ENCODE measurements at regions not wholly inside any gene's neighbourhood (a gene's known extent, or its start where the extent isn't known, plus 50 kb on each side); places are given as distances from the start of the nearest gene placed in this dataset.
"Not testable (repeated sequence)": the region's sequence is repeated elsewhere in the genome, so short reads cannot be mapped to it uniquely, and the experiment has no call there.

DNA sequence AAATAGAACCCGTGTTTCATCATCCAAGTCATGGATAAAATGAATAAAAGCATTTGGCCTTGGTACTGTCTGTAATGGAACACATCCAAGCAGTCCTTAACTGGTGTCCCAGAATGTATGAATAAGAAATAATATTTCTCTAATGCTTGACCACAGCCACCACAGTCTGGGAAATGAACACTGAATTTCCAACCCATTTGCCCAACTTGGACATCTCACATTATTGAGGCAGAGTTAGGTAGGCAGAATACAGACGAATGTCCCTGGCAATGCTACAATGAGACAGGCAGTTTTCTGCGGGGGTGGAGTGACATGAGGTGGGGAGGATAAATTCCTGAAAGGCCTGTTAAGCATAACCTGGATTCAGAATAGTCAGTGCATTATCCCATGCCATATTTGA lies 245.7 kb downstream of the ZIC1 start:
- no peak for DNase-seq (ENCODE audit: missing footprints)
- no peak for ATAC-seq
- intact Hi-C loops (cut with DNase I) = loop anchor here (10.0 kb wide), 1 partner anchor 100 kb away; no protein-coding TSS in a partner anchor

DNA sequence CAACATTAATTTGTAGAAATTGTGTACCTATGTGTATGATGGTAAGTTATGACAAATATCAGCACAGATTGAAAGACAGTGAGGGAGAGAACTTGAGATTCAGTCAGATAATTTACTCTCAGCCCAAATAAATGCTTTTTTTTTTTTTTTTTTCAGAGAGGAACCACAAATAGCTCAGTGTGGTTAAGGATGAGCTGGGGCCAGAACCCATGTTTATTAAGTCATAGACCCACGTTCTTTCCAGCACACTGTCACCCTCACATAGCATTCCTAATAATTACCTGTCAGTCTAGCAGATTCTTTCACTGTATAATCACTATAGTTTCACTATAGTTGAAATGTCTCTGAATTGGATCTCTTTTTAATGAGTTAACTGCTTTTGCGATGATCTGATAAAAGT lies 246.1 kb downstream of the ZIC1 start:
- no peak for ATAC-seq
- DNase-seq (ENCODE audit: missing footprints) = no peak
- intact Hi-C loops (cut with DNase I) = loop anchor here (10.0 kb wide), 1 partner anchor 100 kb away; no protein-coding TSS in a partner anchor

DNA sequence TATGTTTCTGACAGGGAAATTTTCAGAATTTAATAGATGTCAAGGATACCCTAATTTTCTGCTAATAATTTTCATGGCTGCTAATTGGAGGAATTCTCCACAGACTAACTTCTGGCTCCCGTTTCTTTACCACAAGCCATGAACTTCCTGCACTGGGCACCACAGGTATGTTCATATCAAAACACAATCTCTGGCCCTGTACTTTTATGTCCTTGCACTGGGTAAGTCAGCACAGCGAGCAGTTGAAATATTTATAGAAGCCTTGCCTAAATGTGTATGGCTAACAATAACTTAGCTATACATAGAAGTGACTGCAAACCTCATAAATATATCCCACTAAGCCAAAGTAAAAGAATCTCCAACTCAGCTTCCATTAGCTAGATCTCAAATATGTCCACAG lies 246.9 kb downstream of the ZIC1 start:
- ATAC-seq = no peak

DNA sequence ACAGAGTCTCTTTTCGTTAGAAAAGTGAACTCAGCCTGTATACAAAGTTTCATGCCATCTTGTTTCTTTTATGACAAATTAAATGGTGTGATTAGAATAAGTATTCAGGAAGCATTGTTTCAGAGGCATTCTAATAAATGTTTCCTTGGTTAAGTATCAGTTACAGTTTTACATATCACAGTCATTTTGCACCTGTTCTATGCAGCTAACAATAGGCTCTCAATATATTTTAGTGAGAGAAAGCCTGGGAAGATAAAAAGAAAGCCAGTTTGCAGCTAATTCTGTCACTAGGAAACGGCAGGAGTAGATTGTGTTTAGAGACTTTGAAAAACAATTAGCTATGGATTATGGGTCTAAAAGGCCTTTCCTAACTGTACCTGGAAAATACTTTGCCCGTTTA lies 252.8 kb downstream of the ZIC1 start:
- no peak for DNase-seq (ENCODE audit: missing footprints)
- ATAC-seq = no peak
- intact Hi-C loops (cut with DNase I) = no loop called here

More for the DNA sequence above, 246.9 kb downstream of the ZIC1 start:
- no peak for DNase-seq (ENCODE audit: missing footprints)
- intact Hi-C loops (cut with DNase I) = loop anchor here (10.0 kb wide), 1 partner anchor 99 kb away; no protein-coding TSS in a partner anchor

DNA sequence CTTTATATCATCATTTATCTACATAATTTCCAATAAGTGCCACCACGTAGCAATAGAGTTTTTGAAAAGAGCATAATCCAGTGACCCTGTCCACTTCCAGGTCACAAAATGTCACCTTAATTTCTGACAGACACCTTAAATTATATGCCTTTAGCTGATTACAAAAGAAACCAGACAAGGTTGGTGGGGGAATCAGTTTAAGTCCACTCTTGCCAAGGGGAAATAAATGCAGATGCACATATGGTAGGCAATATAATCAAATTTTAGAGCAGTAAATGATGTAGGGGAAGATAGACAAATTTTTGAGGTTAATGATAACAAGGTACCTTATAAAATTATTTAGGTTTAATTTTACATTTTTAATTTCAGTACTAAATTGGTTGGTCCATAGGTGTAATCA lies 253.5 kb downstream of the ZIC1 start:
- intact Hi-C loops (cut with DNase I) = no loop called here
- DNase-seq (ENCODE audit: missing footprints) = no peak
- no peak for ATAC-seq

GRCh38 chr3:147669077-147669476 lies 259.9 kb downstream of the ZIC1 start:
- intact Hi-C loops (cut with DNase I) = no loop called here
- DNase-seq (ENCODE audit: missing footprints) (no peak), ATAC-seq (no peak)

DNA sequence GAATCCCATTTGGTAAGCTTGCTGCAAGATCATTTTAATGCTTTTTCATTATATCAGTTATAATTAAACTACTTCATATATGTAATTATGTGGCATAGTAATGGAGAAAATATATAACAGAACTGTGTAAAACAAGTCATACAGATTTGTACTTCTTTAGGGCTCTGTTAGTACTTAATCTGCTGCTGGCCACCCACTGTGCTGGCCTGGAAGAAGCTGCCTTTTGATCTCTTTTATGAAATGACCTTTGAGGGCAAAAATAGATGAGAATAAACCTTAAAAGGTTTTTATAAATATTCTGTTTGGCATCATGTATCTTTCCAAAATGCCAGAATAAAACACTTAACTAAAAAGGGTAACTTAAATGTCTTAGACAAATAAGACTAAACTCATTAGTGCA lies 262.9 kb downstream of the ZIC1 start:
- no peak for DNase-seq (ENCODE audit: missing footprints)
- no peak for ATAC-seq
- intact Hi-C loops (cut with DNase I) = no loop called here

DNA sequence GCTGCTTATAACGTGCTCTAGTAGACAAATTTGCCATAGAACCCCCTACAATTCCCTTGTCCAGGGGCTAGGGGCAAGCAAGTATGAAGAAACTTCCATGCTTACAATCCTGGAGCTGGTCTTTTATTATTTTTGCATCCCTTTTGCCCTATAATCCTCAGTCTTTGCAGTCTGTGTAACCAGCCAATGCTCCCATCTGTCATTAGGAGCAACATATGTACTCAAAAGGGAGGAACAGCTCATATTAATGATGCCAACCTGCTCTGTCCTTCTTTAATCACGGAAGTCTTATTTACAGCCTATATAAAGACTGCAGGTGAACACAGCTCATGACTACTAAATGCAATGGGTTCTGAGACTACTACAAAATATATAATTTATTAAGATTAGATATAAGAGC lies 263.3 kb downstream of the ZIC1 start:
- ATAC-seq = no peak
- no peak for DNase-seq (ENCODE audit: missing footprints)
- intact Hi-C loops (cut with DNase I) = no loop called here

DNA sequence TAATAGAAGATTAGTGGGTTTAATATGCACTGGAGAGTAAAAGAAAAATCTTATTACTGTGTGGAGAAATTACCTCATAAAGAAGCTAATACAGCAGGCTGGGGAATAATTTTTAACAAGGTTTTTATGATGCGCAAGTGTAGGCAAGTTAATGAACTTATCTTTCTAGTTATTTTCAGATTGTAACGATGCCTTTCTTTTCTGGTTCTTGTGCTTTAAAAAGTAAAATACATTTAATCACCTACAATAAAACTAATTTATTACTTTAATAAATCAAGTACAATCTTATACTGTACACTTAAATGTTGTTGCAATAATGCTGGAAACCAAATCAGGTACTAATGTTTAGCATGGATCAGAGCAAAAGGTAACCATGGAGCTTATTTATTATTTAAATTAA lies 266.6 kb downstream of the ZIC1 start:
- ATAC-seq (no peak), DNase-seq (ENCODE audit: missing footprints) (no peak)
- intact Hi-C loops (cut with DNase I) = no loop called here

GRCh38 chr3:147680837-147681483 lies 271.8 kb downstream of the ZIC1 start:
- peak; percentile 83 for DNase-seq (ENCODE audit: missing footprints)
- intact Hi-C loops (cut with DNase I) = no loop called here
- peak; percentile 99 for ATAC-seq

GRCh38 chr3:147688868-147689267 lies 279.7 kb downstream of the ZIC1 start:
- DNase-seq (ENCODE audit: missing footprints) (no peak), ATAC-seq (no peak)
- intact Hi-C loops (cut with DNase I) = no loop called here

DNA sequence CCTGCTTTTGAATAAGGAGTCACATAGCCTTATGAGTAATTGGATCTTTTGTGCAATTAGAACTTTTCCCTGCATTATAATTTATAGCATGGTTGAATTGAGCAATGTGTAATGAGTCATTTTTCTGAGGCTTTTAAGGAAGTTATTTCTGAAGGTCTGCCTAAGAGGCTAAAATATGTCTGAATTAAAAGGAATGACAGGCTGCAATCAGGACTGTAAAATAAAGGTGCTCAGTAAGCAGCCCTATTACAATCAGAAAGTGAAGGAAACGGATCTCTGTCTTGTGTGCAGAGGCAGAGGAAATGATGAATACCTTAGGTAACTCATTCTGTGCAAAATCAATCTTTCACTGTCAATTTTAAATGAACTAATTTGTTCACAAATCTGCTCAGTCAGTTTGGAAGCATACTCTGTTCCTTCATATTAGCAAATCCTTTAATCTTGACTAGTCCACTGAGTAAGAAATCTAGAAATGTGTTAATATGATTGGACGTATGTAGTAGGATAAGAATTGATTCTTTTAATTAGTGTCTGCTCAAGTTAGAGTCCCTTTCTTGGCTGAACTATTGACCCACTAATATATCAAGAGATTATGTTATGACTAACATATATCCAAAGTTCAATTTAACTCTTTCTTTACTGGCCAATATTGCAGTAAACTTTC lies 290.1 kb downstream of the ZIC1 start:
- intact Hi-C loops (cut with DNase I) = no loop called here
- ATAC-seq (no peak), DNase-seq (ENCODE audit: missing footprints) (no peak)

DNA sequence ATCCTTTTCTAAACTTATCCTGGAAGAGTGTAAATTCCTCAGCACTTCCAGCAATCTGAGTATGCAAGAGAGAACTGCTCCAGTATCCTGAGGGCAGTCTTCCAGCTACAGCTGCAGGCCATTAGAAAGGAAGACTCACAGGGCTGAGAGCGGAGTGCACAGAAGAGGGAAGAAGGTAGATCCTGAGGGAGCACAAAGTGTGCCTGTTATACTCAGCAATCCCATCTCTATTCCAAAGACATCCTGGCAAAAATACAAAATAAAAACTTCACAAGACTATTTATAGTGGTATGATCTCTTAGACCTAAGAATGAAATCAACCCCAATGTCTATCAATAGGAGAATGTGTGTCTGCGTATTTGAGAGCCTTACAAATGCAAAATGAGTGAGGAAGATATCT lies 292.0 kb downstream of the ZIC1 start:
- DNase-seq (ENCODE audit: missing footprints) = no peak

DNA sequence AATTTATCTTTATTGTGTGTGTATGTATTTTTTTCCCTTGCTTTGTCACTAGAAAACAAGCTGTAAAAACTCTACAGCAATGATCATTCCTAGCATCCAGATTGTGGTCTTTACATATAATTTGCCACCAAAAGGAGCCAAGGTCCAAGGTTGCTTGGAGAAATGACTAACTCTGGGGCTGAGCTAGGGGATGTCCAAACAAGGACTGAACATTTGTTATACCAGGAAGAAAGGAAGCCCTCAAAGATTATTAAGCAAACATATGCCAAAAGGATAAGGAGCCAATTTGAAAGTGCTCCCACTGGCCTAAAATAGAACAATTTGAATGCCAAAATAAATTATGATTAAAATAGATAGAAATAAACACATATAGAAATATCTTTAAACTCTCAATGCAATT lies 293.3 kb downstream of the ZIC1 start:
- intact Hi-C loops (cut with DNase I) = no loop called here
- DNase-seq (ENCODE audit: missing footprints) (no peak), ATAC-seq (no peak)

More for the DNA sequence above, 292.0 kb downstream of the ZIC1 start:
- intact Hi-C loops (cut with DNase I) = no loop called here
- peak; percentile 73 for ATAC-seq

- intact Hi-C loops (cut with DNase I) = no loop called here
- DNase-seq (ENCODE audit: missing footprints) (no peak), ATAC-seq (peak; percentile 50)
These were observed 296.5 kb downstream of the ZIC1 start for GRCh38 chr3:147705651-147706051.

GRCh38 chr3:147710753-147711152 lies 301.6 kb downstream of the ZIC1 start:
- DNase-seq (ENCODE audit: missing footprints); ATAC-seq; intact Hi-C loops (cut with DNase I): not testable (repeated sequence)

GRCh38 chr3:147712357-147712756 lies 303.2 kb downstream of the ZIC1 start:
- DNase-seq (ENCODE audit: missing footprints) (no peak), ATAC-seq (no peak)
- intact Hi-C loops (cut with DNase I) = no loop called here

DNA sequence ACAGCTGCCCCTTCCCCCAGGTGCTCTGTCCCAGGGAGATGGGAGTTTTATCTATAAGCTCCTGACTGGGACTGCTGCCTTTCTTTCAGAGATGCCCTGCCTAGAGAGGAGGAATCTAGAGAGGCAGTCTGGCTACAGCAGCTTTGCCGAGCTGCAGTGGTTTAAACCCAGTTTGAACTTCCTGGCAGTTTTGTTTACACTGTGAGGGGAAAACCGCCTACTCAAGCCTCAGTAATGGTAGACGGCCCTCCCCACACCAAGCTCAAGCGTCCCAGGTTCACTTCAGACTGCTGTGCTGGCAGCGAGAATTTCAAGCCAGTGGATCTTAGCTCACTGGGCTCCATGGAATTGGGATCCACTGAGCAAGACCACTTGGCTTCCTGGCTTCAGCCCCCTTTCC lies 303.6 kb downstream of the ZIC1 start:
- intact Hi-C loops (cut with DNase I); ATAC-seq; DNase-seq (ENCODE audit: missing footprints): not testable (repeated sequence)

DNA sequence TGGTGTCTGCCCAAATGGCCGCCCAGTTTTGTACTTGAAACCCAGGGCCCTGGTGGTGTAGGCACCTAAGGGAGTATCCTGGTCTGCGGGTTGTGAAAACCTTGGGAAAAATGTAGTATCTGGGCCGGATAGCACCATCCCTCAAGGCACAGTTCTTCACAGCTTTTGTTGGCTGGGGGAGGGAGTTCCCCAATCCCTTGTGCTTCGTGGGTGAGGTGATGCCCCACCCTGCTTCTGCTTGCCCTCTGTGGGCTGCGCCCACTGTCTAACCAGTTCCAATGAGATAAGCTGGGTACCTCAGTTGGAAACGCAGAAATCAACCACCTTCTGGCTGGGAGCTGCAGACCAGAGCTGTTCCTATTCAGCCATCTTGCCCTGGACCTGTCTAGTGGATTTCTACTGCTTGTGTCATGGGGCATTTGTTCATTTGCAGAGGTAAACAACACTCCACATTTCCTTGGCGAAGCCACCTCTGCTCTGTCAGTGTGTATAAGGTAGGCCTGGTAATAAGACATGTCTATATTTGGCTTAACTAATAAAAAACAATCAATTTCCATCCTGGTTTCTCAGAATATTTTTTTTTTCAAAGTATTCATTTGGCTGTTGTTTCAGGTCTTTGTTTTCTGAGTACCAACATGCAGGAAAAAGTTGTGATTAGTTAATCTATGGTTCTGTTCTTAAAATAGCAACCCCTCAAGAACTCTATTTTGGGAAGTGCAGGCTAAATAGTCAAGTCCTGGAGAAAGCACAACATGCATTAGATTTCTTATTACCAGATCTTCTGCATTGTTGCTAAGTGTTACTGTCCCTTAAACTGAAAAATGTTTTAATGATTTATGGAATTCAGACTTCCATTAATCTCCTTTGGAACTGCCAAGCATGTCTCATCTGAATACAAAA lies 304.3 kb downstream of the ZIC1 start:
- no peak for DNase-seq (ENCODE audit: missing footprints)
- intact Hi-C loops (cut with DNase I) = no loop called here
- ATAC-seq = no peak

DNA sequence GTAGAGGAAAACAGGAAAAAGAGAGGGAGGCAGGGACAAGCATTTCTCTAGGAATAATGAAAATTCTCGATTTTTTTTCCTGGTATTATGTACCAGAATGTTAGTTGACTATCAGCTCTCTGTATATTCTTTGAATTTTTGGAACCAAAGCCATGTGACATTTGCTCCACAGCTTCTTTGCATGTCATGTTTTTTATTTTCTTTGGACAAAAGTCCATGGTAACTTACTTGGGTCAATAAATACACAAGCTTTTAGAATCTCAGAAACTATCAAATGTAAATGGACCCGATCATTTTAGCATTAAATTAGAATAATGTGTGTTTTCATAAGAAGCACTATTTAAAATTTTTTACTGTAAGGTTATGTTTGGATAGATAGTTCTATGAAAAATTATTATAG lies 320.5 kb downstream of the ZIC1 start:
- no peak for DNase-seq (ENCODE audit: missing footprints)
- intact Hi-C loops (cut with DNase I) = no loop called here
- ATAC-seq = no peak
